ENCODE measurements at regions not wholly inside any gene's neighbourhood (a gene's known extent, or its start where the extent isn't known, plus 50 kb on each side); places are given as distances from the start of the nearest gene placed in this dataset.

- H2BK5ac ChIP-seq (ENCODE audit: low read length): no peak overlapping the region
- no peaks in the 10 kb centered on the region for H3K27me3 ChIP-seq (ENCODE audit: control insufficient read depth in 3 of 3, insufficient read depth in 3 of 3, low read depth in 1 of 3, low read length in 3 of 3)
- DNase-seq (ENCODE audit: low spot score): no peak
- H3K79me1 ChIP-seq (ENCODE audit: low read depth, low read length): no peaks in the 10 kb centered on the region
- H3K9me3 ChIP-seq (replicated peaks in 1 of 2; ENCODE audit: control insufficient read depth in 2 of 2, insufficient read depth in 1 of 2, low read depth in 1 of 2, low read length in 2 of 2): no peaks in the 10 kb centered on the region
- no peak overlapping the region for H3K4ac ChIP-seq (ENCODE audit: low read length)
- H2BK15ac ChIP-seq (ENCODE audit: low read length): no peak overlapping the region
- H3K23ac ChIP-seq (ENCODE audit: low read depth, low read length, poor library complexity): no peak overlapping the region
- no peak overlapping the region for H4K91ac ChIP-seq (ENCODE audit: low read depth, low read length, poor library complexity)
- no peak overlapping the region for H3K18ac ChIP-seq (ENCODE audit: low read length)
- no peak overlapping the region for H3K4me2 ChIP-seq (ENCODE audit: insufficient read depth, low read length, poor library complexity, severe bottlenecking)
- no peak overlapping the region for H4K8ac ChIP-seq (ENCODE audit: low read depth, low read length)
- no peaks in the 10 kb centered on the region for H3K36me3 ChIP-seq (replicated peaks in 1 of 2; ENCODE audit: control insufficient read depth in 2 of 2, insufficient read depth in 2 of 2, low read length in 2 of 2)
- H3K14ac ChIP-seq (ENCODE audit: low read length): no peak overlapping the region
- H2AFZ ChIP-seq (ENCODE audit: low read length): no peak overlapping the region
- H2BK12ac ChIP-seq (ENCODE audit: low read length): no peak overlapping the region
- H3K4me1 ChIP-seq (ENCODE audit: control insufficient read depth in 2 of 2, insufficient read depth in 1 of 2, low read depth in 1 of 2, low read length in 2 of 2): no peaks in the 10 kb centered on the region
- H2AK5ac ChIP-seq (ENCODE audit: low read depth, low read length): no peak overlapping the region
- no peak overlapping the region for H3K27ac ChIP-seq (replicated peaks; ENCODE audit: low read length)
- no peak overlapping the region for H3K4me3 ChIP-seq (ENCODE audit: low read length in 2 of 2)
- no CpG with 5 or more reads among the region's 5 CpGs for WGBS, 2 donors (ENCODE audit: extremely low coverage in 2 of 2, insufficient read length in 2 of 2, insufficient replicate concordance in 1 of 2)
- no peak overlapping the region for H2BK120ac ChIP-seq (ENCODE audit: low read depth, low read length)
- no peak overlapping the region for H3K9ac ChIP-seq (ENCODE audit: low read depth, low read length, poor library complexity)
Observed at GRCh38 chr13:47726394-47726793, 274.7 kb downstream of the SUCLA2 start.

- Histone ChIP-seq H2AFZ (ENCODE audit: low read length) (no peak overlapping the region), H4K8ac (ENCODE audit: low read depth, low read length) (no peak overlapping the region), H2AK5ac (ENCODE audit: low read depth, low read length) (no peak overlapping the region), H2BK5ac (ENCODE audit: low read length) (no peak overlapping the region), H3K9me3 (replicated peaks in 1 of 2; ENCODE audit: control insufficient read depth in 2 of 2, insufficient read depth in 1 of 2, low read depth in 1 of 2, low read length in 2 of 2) (no peaks in the 10 kb centered on the region), H3K9ac (ENCODE audit: low read depth, low read length, poor library complexity) (no peak overlapping the region), H4K91ac (ENCODE audit: low read depth, low read length, poor library complexity) (no peak overlapping the region), H3K79me1 (ENCODE audit: low read depth, low read length) (no peaks in the 10 kb centered on the region), H3K4me2 (ENCODE audit: insufficient read depth, low read length, poor library complexity, severe bottlenecking) (no peak overlapping the region), H3K27me3 (ENCODE audit: control insufficient read depth in 3 of 3, insufficient read depth in 3 of 3, low read depth in 1 of 3, low read length in 3 of 3) (no peaks in the 10 kb centered on the region), H2BK12ac (ENCODE audit: low read length) (no peak overlapping the region), H3K18ac (ENCODE audit: low read length) (no peak overlapping the region), H3K4me1 (ENCODE audit: control insufficient read depth in 2 of 2, insufficient read depth in 1 of 2, low read depth in 1 of 2, low read length in 2 of 2) (no peaks in the 10 kb centered on the region), H2BK120ac (ENCODE audit: low read depth, low read length) (no peak overlapping the region), H2BK15ac (ENCODE audit: low read length) (no peak overlapping the region), H3K23ac (ENCODE audit: low read depth, low read length, poor library complexity) (no peak overlapping the region), H3K36me3 (replicated peaks in 1 of 2; ENCODE audit: control insufficient read depth in 2 of 2, insufficient read depth in 2 of 2, low read length in 2 of 2) (no peaks in the 10 kb centered on the region), H3K4ac (ENCODE audit: low read length) (no peak overlapping the region), H3K4me3 (ENCODE audit: low read length in 2 of 2) (no peak overlapping the region), H3K14ac (ENCODE audit: low read length) (no peak overlapping the region), H3K27ac (replicated peaks; ENCODE audit: low read length) (no peak overlapping the region)
- WGBS, 2 donors (ENCODE audit: extremely low coverage in 2 of 2, insufficient read length in 2 of 2, insufficient replicate concordance in 1 of 2): no CpG with 5 or more reads among the region's 4 CpGs
- DNase-seq (ENCODE audit: low spot score): no peak
Observed at GRCh38 chr13:47723898-47724297, 277.2 kb downstream of the SUCLA2 start.

GRCh38 chr13:47719164-47719563 lies 281.9 kb downstream of the SUCLA2 start:
- Histone ChIP-seq H3K36me3 (replicated peaks in 1 of 2; ENCODE audit: control insufficient read depth in 2 of 2, insufficient read depth in 2 of 2, low read length in 2 of 2) (no peaks in the 10 kb centered on the region), H3K4me1 (ENCODE audit: control insufficient read depth in 2 of 2, insufficient read depth in 1 of 2, low read depth in 1 of 2, low read length in 2 of 2) (no peaks in the 10 kb centered on the region), H3K9me3 (replicated peaks in 1 of 2; ENCODE audit: control insufficient read depth in 2 of 2, insufficient read depth in 1 of 2, low read depth in 1 of 2, low read length in 2 of 2) (no peaks in the 10 kb centered on the region), H3K18ac (ENCODE audit: low read length) (no peak overlapping the region), H3K23ac (ENCODE audit: low read depth, low read length, poor library complexity) (no peak overlapping the region), H3K9ac (ENCODE audit: low read depth, low read length, poor library complexity) (no peak overlapping the region), H4K91ac (ENCODE audit: low read depth, low read length, poor library complexity) (no peak overlapping the region), H2BK15ac (ENCODE audit: low read length) (no peak overlapping the region), H3K27me3 (ENCODE audit: control insufficient read depth in 3 of 3, insufficient read depth in 3 of 3, low read depth in 1 of 3, low read length in 3 of 3) (no peaks in the 10 kb centered on the region), H3K4ac (ENCODE audit: low read length) (no peak overlapping the region), H2BK5ac (ENCODE audit: low read length) (no peak overlapping the region), H2AFZ (ENCODE audit: low read length) (no peak overlapping the region), H4K8ac (ENCODE audit: low read depth, low read length) (no peak overlapping the region), H3K4me2 (ENCODE audit: insufficient read depth, low read length, poor library complexity, severe bottlenecking) (no peak overlapping the region), H2BK120ac (ENCODE audit: low read depth, low read length) (no peak overlapping the region), H3K14ac (ENCODE audit: low read length) (no peak overlapping the region), H3K27ac (replicated peaks; ENCODE audit: low read length) (no peak overlapping the region), H3K79me1 (ENCODE audit: low read depth, low read length) (no peaks in the 10 kb centered on the region), H2AK5ac (ENCODE audit: low read depth, low read length) (no peak overlapping the region), H2BK12ac (ENCODE audit: low read length) (no peak overlapping the region), H3K4me3 (ENCODE audit: low read length in 2 of 2) (no peak overlapping the region)
- DNase-seq (ENCODE audit: low spot score): no peak
- no CpG with 5 or more reads among the region's 2 CpGs for WGBS, 2 donors (ENCODE audit: extremely low coverage in 2 of 2, insufficient read length in 2 of 2, insufficient replicate concordance in 1 of 2)

GRCh38 chr13:47718556-47718955 lies 282.5 kb downstream of the SUCLA2 start:
- Histone ChIP-seq H3K4me1 (ENCODE audit: control insufficient read depth in 2 of 2, insufficient read depth in 1 of 2, low read depth in 1 of 2, low read length in 2 of 2) (no peaks in the 10 kb centered on the region), H3K9ac (ENCODE audit: low read depth, low read length, poor library complexity) (no peak overlapping the region), H3K79me1 (ENCODE audit: low read depth, low read length) (no peaks in the 10 kb centered on the region), H2BK15ac (ENCODE audit: low read length) (no peak overlapping the region), H3K4me3 (ENCODE audit: low read length in 2 of 2) (no peak overlapping the region), H3K14ac (ENCODE audit: low read length) (no peak overlapping the region), H3K18ac (ENCODE audit: low read length) (no peak overlapping the region), H3K27ac (replicated peaks; ENCODE audit: low read length) (no peak overlapping the region), H2BK120ac (ENCODE audit: low read depth, low read length) (no peak overlapping the region), H3K36me3 (replicated peaks in 1 of 2; ENCODE audit: control insufficient read depth in 2 of 2, insufficient read depth in 2 of 2, low read length in 2 of 2) (no peaks in the 10 kb centered on the region), H3K4ac (ENCODE audit: low read length) (no peak overlapping the region), H3K4me2 (ENCODE audit: insufficient read depth, low read length, poor library complexity, severe bottlenecking) (no peak overlapping the region), H3K23ac (ENCODE audit: low read depth, low read length, poor library complexity) (no peak overlapping the region), H2AFZ (ENCODE audit: low read length) (no peak overlapping the region), H3K9me3 (replicated peaks in 1 of 2; ENCODE audit: control insufficient read depth in 2 of 2, insufficient read depth in 1 of 2, low read depth in 1 of 2, low read length in 2 of 2) (no peaks in the 10 kb centered on the region), H2AK5ac (ENCODE audit: low read depth, low read length) (no peak overlapping the region), H4K8ac (ENCODE audit: low read depth, low read length) (no peak overlapping the region), H3K27me3 (ENCODE audit: control insufficient read depth in 3 of 3, insufficient read depth in 3 of 3, low read depth in 1 of 3, low read length in 3 of 3) (no peaks in the 10 kb centered on the region), H4K91ac (ENCODE audit: low read depth, low read length, poor library complexity) (no peak overlapping the region), H2BK5ac (ENCODE audit: low read length) (no peak overlapping the region), H2BK12ac (ENCODE audit: low read length) (no peak overlapping the region)
- no peak for DNase-seq (ENCODE audit: low spot score)
- no CpG with 5 or more reads among the region's 8 CpGs for WGBS, 2 donors (ENCODE audit: extremely low coverage in 2 of 2, insufficient read length in 2 of 2, insufficient replicate concordance in 1 of 2)
